ENCODE measurements at regions not wholly inside any gene's neighbourhood (a gene's known extent, or its start where the extent isn't known, plus 50 kb on each side); places are given as distances from the start of the nearest gene placed in this dataset.

DNA sequence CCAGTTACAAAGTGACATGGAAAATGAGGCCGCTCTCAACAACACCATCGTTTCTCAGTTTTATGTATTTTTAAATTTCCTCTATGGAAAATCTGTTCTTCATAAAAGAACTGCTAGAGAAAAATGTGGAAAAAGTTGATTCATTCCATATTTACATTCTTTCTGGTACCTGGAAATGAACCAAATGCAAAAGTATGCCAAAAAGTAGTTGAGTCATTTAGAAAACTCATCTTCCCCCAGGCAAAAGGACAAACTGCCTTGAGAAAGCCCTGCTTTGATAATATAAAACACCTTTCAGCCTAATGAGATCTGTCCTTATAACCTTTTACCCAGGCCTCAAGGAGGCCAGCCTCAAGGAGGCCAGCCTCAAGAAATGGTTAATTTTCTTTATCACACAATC is 283.0 kb upstream of the VEPH1 start:
- in situ Hi-C loops (cut with MboI): no loop called here
- CTCF ChIA-PET (ENCODE audit: low intra/inter-chr PET ratio): no interaction called here
- no peak overlapping the region for H3K4me3 ChIP-seq
- TF ChIP-seq, protein P1, sequence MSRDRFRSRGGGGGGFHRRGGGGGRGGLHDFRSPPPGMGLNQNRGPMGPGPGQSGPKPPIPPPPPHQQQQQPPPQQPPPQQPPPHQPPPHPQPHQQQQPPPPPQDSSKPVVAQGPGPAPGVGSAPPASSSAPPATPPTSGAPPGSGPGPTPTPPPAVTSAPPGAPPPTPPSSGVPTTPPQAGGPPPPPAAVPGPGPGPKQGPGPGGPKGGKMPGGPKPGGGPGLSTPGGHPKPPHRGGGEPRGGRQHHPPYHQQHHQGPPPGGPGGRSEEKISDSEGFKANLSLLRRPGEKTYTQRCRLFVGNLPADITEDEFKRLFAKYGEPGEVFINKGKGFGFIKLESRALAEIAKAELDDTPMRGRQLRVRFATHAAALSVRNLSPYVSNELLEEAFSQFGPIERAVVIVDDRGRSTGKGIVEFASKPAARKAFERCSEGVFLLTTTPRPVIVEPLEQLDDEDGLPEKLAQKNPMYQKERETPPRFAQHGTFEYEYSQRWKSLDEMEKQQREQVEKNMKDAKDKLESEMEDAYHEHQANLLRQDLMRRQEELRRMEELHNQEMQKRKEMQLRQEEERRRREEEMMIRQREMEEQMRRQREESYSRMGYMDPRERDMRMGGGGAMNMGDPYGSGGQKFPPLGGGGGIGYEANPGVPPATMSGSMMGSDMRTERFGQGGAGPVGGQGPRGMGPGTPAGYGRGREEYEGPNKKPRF (IDR thresholded peaks at IDR 0.05; ENCODE audit: low read depth, low read length): no peak
- TF ChIP-seq SIN3B (IDR thresholded peaks at IDR 0.05; ENCODE audit: low read depth) (no peak), SMARCE1 (IDR thresholded peaks at IDR 0.05) (no peak), NR2C1 (IDR thresholded peaks at IDR 0.05) (no peak), NR2C1 (tag; IDR thresholded peaks at IDR 0.05) (no peak), ZNF79 (CRISPR knock-in tag; IDR thresholded peaks at IDR 0.05; ENCODE audit: low read depth) (no peak), TCF7 (IDR thresholded peaks at IDR 0.05; ENCODE audit: borderline replicate concordance) (no peak)
- TF ChIP-seq, protein P2, sequence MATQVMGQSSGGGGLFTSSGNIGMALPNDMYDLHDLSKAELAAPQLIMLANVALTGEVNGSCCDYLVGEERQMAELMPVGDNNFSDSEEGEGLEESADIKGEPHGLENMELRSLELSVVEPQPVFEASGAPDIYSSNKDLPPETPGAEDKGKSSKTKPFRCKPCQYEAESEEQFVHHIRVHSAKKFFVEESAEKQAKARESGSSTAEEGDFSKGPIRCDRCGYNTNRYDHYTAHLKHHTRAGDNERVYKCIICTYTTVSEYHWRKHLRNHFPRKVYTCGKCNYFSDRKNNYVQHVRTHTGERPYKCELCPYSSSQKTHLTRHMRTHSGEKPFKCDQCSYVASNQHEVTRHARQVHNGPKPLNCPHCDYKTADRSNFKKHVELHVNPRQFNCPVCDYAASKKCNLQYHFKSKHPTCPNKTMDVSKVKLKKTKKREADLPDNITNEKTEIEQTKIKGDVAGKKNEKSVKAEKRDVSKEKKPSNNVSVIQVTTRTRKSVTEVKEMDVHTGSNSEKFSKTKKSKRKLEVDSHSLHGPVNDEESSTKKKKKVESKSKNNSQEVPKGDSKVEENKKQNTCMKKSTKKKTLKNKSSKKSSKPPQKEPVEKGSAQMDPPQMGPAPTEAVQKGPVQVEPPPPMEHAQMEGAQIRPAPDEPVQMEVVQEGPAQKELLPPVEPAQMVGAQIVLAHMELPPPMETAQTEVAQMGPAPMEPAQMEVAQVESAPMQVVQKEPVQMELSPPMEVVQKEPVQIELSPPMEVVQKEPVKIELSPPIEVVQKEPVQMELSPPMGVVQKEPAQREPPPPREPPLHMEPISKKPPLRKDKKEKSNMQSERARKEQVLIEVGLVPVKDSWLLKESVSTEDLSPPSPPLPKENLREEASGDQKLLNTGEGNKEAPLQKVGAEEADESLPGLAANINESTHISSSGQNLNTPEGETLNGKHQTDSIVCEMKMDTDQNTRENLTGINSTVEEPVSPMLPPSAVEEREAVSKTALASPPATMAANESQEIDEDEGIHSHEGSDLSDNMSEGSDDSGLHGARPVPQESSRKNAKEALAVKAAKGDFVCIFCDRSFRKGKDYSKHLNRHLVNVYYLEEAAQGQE (IDR thresholded peaks at IDR 0.05; ENCODE audit: borderline replicate concordance): no peak
- TF ChIP-seq, protein P2 (CRISPR knock-in tag; IDR thresholded peaks at IDR 0.05; ENCODE audit: low read depth): no peak
- TF ChIP-seq, protein P3, sequence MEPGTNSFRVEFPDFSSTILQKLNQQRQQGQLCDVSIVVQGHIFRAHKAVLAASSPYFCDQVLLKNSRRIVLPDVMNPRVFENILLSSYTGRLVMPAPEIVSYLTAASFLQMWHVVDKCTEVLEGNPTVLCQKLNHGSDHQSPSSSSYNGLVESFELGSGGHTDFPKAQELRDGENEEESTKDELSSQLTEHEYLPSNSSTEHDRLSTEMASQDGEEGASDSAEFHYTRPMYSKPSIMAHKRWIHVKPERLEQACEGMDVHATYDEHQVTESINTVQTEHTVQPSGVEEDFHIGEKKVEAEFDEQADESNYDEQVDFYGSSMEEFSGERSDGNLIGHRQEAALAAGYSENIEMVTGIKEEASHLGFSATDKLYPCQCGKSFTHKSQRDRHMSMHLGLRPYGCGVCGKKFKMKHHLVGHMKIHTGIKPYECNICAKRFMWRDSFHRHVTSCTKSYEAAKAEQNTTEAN (CRISPR knock-in tag; IDR thresholded peaks at IDR 0.05): no peak
- TF ChIP-seq, protein P4, sequence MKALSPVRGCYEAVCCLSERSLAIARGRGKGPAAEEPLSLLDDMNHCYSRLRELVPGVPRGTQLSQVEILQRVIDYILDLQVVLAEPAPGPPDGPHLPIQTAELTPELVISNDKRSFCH (CRISPR knock-in tag; IDR thresholded peaks at IDR 0.05): no peak
- TF ChIP-seq, protein P4 (tag; IDR thresholded peaks at IDR 0.05): no peak

More for the DNA sequence above, 283.0 kb upstream of the VEPH1 start:
- Histone ChIP-seq H3K9ac (ENCODE audit: insufficient read depth in 1 of 2, low read depth in 2 of 2, low read length in 2 of 2) (no peak overlapping the region), H3K27ac (ENCODE audit: extremely low read depth, low read depth, low read length) (no peak overlapping the region), H3K4me2 (ENCODE audit: insufficient read depth, low read length) (no peak overlapping the region), H3K9me3 (replicated peaks; ENCODE audit: control insufficient read depth, insufficient read depth, low read depth, low read length) (no peaks in the 10 kb centered on the region), H2AFZ (ENCODE audit: low read depth, low read length) (no peak overlapping the region), H3K36me3 (ENCODE audit: control insufficient read depth, insufficient read depth, low read length) (no peaks in the 10 kb centered on the region), H4K20me1 (replicated peaks; ENCODE audit: control insufficient read depth, insufficient read depth, low read length) (no peaks in the 10 kb centered on the region), H3K27me3 (ENCODE audit: control insufficient read depth in 2 of 2, insufficient read depth in 2 of 2, low read length in 2 of 2) (no peaks in the 10 kb centered on the region), H3K79me2 (ENCODE audit: control insufficient read depth, insufficient read depth, low read length) (no peaks in the 10 kb centered on the region), H3K4me1 (replicated peaks in 1 of 2; ENCODE audit: control insufficient read depth in 2 of 2, insufficient read depth in 2 of 2, low read length in 2 of 2) (no peaks in the 10 kb centered on the region; a peak in 1 of 5 replicates), H3K9me1 (ENCODE audit: control insufficient read depth, insufficient read depth, low read length) (no peaks in the 10 kb centered on the region)
- ATAC-seq (no peak), FAIRE-seq (no peak), DNase-seq (ENCODE audit: extremely low read depth in 1 of 4, low spot score in 3 of 4) (no peak)
- intact Hi-C loops (cut with micrococcal nuclease): no loop called here
- WGBS (ENCODE audit: insufficient coverage, low coverage, missing lambda C conversion rate): 0% methylated on average over 2 of the region's 2 CpGs
- POLR2A ChIA-PET: no interaction called here
- no TSS peak for BruUV-seq (replicated peaks)
